Heart left ventricle (tissue), 16 donors: ENCODE measurements at regions not wholly inside any gene's neighbourhood (a gene's known extent, or its start where the extent isn't known, plus 50 kb on each side); places are given as distances from the start of the nearest gene placed in this dataset.
A peak's percentile ranks its signal among the peaks of the same experiment; 100 is the strongest.

Experiments
- ATAC-seq, 4 donors: fragments of 200-7000 bp; cut with Tn5 transposase; one replicate each; pipeline ENCODE4 v1.9.1; 2020 to 2022; ENCODE audit warnings: moderate library complexity in 4 of 4, mild to moderate bottlenecking in 3 of 4, moderate number of reproducible peaks in 1 of 4
- DNase-seq, 5 donors: peaks; one replicate each; pipeline ENCODE4 v3.0.0-alpha.2; 2020
- H3K27ac ChIP-seq, 12 donors: fragments of 200-600 bp; sonication (generic) in 4 of 12; one replicate each; pipeline versions ENCODE4 v1.5.0 to v1.8.0; 2016 to 2022; ENCODE audit warnings: mild to moderate bottlenecking in 2 of 12
- H3K27me3 ChIP-seq, 9 donors: fragments of 200-600 bp; sonication (generic) in 2 of 9; one replicate each; pipeline versions ENCODE4 v1.5.1 to v1.8.0; 2016 to 2022; ENCODE audit warnings: mild to moderate bottlenecking in 3 of 9
- H3K36me3 ChIP-seq, 9 donors: fragments of 200-600 bp; sonication (generic) in 2 of 9; one replicate each; pipeline versions ENCODE4 v1.5.0 to v1.8.0; 2018 to 2022; ENCODE audit warnings: mild to moderate bottlenecking in 2 of 9
- H3K4me1 ChIP-seq, 12 donors: fragments of 200-600 bp; sonication (generic) in 4 of 12; one replicate each; pipeline versions ENCODE4 v1.5.0 to v1.8.0; 2016 to 2022; ENCODE audit warnings: mild to moderate bottlenecking in 3 of 12
- H3K4me3 ChIP-seq, 12 donors: fragments of 200-600 bp; sonication (generic) in 4 of 12; one replicate each; pipeline versions ENCODE4 v1.5.0 to v1.8.0; 2017 to 2022; ENCODE audit warnings: mild to moderate bottlenecking in 9 of 12, moderate library complexity in 4 of 12
- H3K9me3 ChIP-seq, 12 donors: fragments of 200-600 bp; sonication (generic) in 4 of 12; one replicate each; pipeline versions ENCODE4 v1.5.0 to v1.8.0; 2016 to 2022; ENCODE audit warnings: mild to moderate bottlenecking in 1 of 12
- CTCF ChIP-seq, 12 donors: fragments of 200-600 bp; sonication (generic) in 4 of 12; IDR thresholded peaks; one replicate each; pipeline versions ENCODE4 v1.5.0 to v1.8.0; 2018 to 2022; ENCODE audit warnings: antibody characterized with exemption in 12 of 12, mild to moderate bottlenecking in 5 of 12
- POLR2A ChIP-seq, 2 donors: fragments of 450-650 bp; IDR thresholded peaks; one replicate each; pipeline ENCODE4 v1.6.1; 2017; ENCODE audit warnings: antibody characterized with exemption in 2 of 2, mild to moderate bottlenecking in 2 of 2, moderate library complexity in 2 of 2
- WGBS, 4 donors: extraction: QIAGEN DNeasy Blood & Tissue Kit in 2 of 4; methylation state at CpG; one replicate each; pipeline versions ENCODE4 v1.1.5 to v1.1.7; 2013 to 2018; 5-methylcytosine and 5-hydroxymethylcytosine counted together
- intact Hi-C, 10 donors: fragments of 100-400 bp; cut with DNase I; formaldehyde crosslinking; loops; one replicate each; pipeline versions ENCODE4 v1.11.1 to v1.14.2; 2022
- donor health status: ischemic (EF 13 %, LVEDD 7.1; RV severe dilation, severe dysfunction).
- donor health status: healthy with polysubstance abuse.
- donor health status: DM: no; HTN: yes; CAD: no.
- donor health status: DM: no; HTN: no; CAD: no.
- donor health status: ischemic (EF 25% LVEDD 6.9; RV normal size, moderate dysfunction).
- donor health status: ischemic (EF 25% LVEDD 5.7; RV mildly dilated, moderate dysfunction).
- donor health status: healthy.
- donor health status: DM: yes; HTN: yes; CAD: no.
- donor health status: ischemic (EF 35%, LVEDD 5.7; RV mildly dilated, moderate dysfunction).
- donor health status: nonischemic (EF 11% LVEDD 7.7; RV severe dilation, severe dysfunction).
- donor health status: DM: yes; HTN: yes; CAD: no.
- donor health status: PGD.
- donor health status: ischemic (EF 29% LVEDD 5.4; RV normal size, mild dysfunction).
- donor health status: nonischemic (EF 23%, LVEDD 6.1; RV moderate dilation, normal function).

GRCh38 chr10:33074443-33074842 lies 116.4 kb upstream of the ITGB1 start:
- peaks cover 0 to 8% (median 0%) of the 10 kb centered on the region in 12 donors for H3K4me1 ChIP-seq
- intact Hi-C loops, result no loop called here
- H3K27ac ChIP-seq, result peak overlapping the region in 10 of 12 donors; percentile 3 to 55 (median 28)
- H3K9me3 ChIP-seq, result peaks cover 0 to 4% (median 0%) of the 10 kb centered on the region in 12 donors
- peaks cover 0 to 9% (median 0%) of the 10 kb centered on the region in 9 donors for H3K27me3 ChIP-seq
- 69 to 73% (median 71%) methylated on average over 3 of the region's 3 CpGs for WGBS, 4 donors
- ATAC-seq, result peak in 2 of 4 donors; percentile 46 to 48
- peak overlapping the region in 2 of 12 donors; percentile 4 to 12 for H3K4me3 ChIP-seq
- no peak for DNase-seq
- no peaks in the 10 kb centered on the region for H3K36me3 ChIP-seq
- TF ChIP-seq POLR2A (IDR thresholded peaks at IDR 0.05) (no peak), CTCF (IDR thresholded peaks at IDR 0.05) (no peak)

- Histone ChIP-seq H3K27me3 (peaks cover 0 to 9% (median 0%) of the 10 kb centered on the region in 9 donors), H3K4me1 (peaks cover 0 to 8% (median 0%) of the 10 kb centered on the region in 12 donors), H3K4me3 (peak overlapping the region in 2 of 12 donors; percentile 4 to 12), H3K9me3 (peaks cover 0 to 4% (median 0%) of the 10 kb centered on the region in 12 donors), H3K27ac (peak overlapping the region in 8 of 12 donors; percentile 3 to 55 (median 40)), H3K36me3 (no peaks in the 10 kb centered on the region)
- TF ChIP-seq POLR2A (IDR thresholded peaks at IDR 0.05) (no peak), CTCF (IDR thresholded peaks at IDR 0.05) (peak in 2 of 12 donors; percentile 11 to 16)
- intact Hi-C loops, result no loop called here
- 69 to 77% (median 70%) methylated on average over 10 of the region's 10 CpGs for WGBS, 4 donors
- peak in 1 of 4 donors; percentile 60 for ATAC-seq
- no peak for DNase-seq
These were observed 115.8 kb upstream of the ITGB1 start for GRCh38 chr10:33073641-33074415.

GRCh38 chr10:33071857-33072256 lies 113.8 kb upstream of the ITGB1 start:
- TF ChIP-seq POLR2A (IDR thresholded peaks at IDR 0.05) (no peak), CTCF (IDR thresholded peaks at IDR 0.05) (no peak)
- Histone ChIP-seq H3K4me3 (no peak overlapping the region), H3K4me1 (peaks cover 0 to 8% (median 0%) of the 10 kb centered on the region in 12 donors), H3K27me3 (peaks cover 0 to 8% (median 0%) of the 10 kb centered on the region in 9 donors), H3K27ac (no peak overlapping the region), H3K9me3 (peaks cover 0 to 4% (median 0%) of the 10 kb centered on the region in 12 donors), H3K36me3 (no peaks in the 10 kb centered on the region)
- WGBS, 4 donors, result 83 to 92% (median 89%) methylated on average over 2 of the region's 2 CpGs
- intact Hi-C loops, result no loop called here
- ATAC-seq (no peak), DNase-seq (no peak)

GRCh38 chr10:33070101-33070500 lies 112.1 kb upstream of the ITGB1 start:
- TF ChIP-seq POLR2A (IDR thresholded peaks at IDR 0.05) (no peak), CTCF (IDR thresholded peaks at IDR 0.05) (no peak)
- Histone ChIP-seq H3K27ac (no peak overlapping the region), H3K27me3 (no peaks in the 10 kb centered on the region), H3K4me3 (no peak overlapping the region), H3K36me3 (no peaks in the 10 kb centered on the region), H3K9me3 (peaks cover 0 to 4% (median 0%) of the 10 kb centered on the region in 12 donors), H3K4me1 (peaks cover 0 to 8% (median 0%) of the 10 kb centered on the region in 12 donors)
- 87 to 95% (median 91%) methylated on average over 6 of the region's 6 CpGs for WGBS, 4 donors
- ATAC-seq (no peak), DNase-seq (no peak)
- intact Hi-C loops, result no loop called here
